IPS DF 6.9 (cell line): ENCODE measurements at regions not wholly inside any gene's neighbourhood (a gene's known extent, or its start where the extent isn't known, plus 50 kb on each side); places are given as distances from the start of the nearest gene placed in this dataset.

Experiments
- DNase-seq: peaks from one replicate; pipeline ENCODE4 v3.0.0-alpha.2; 2013; ENCODE audit warnings: low read depth, low spot score
- H3K27ac ChIP-seq: one replicate; pipeline ENCODE4 v1.5.1; 2013; ENCODE audit warnings: low read length, control low read depth
- H3K27me3 ChIP-seq: 2 replicates; pipeline ENCODE4 v1.6.1; 2013; ENCODE audit warnings: mild to moderate bottlenecking, low read length; ENCODE audit not compliant: control insufficient read depth, insufficient read depth
- H3K36me3 ChIP-seq: 2 replicates; pipeline ENCODE4 v1.6.1; 2013; ENCODE audit warnings: low read length; ENCODE audit not compliant: control insufficient read depth, insufficient read depth
- H3K4me1 ChIP-seq: 2 replicates; pipeline ENCODE4 v1.6.1; 2013; ENCODE audit warnings: low read length; ENCODE audit not compliant: control insufficient read depth, insufficient read depth
- H3K4me3 ChIP-seq: 2 replicates; pipeline ENCODE4 v1.5.1; 2013; ENCODE audit warnings: mild to moderate bottlenecking, low read length
- H3K9me3 ChIP-seq: 2 replicates; pipeline ENCODE4 v1.6.1; 2013; ENCODE audit warnings: low read length, inconsistent platforms; ENCODE audit not compliant: control insufficient read depth, insufficient read depth
- WGBS: extraction: QIAGEN DNeasy Blood & Tissue Kit; methylation state at CpG from one replicate; pipeline ENCODE4 v1.1.7; 2013; ENCODE audit warnings: mixed read lengths, missing lambda C conversion rate; ENCODE audit not compliant: insufficient read length, insufficient coverage; 5-methylcytosine and 5-hydroxymethylcytosine counted together

DNA sequence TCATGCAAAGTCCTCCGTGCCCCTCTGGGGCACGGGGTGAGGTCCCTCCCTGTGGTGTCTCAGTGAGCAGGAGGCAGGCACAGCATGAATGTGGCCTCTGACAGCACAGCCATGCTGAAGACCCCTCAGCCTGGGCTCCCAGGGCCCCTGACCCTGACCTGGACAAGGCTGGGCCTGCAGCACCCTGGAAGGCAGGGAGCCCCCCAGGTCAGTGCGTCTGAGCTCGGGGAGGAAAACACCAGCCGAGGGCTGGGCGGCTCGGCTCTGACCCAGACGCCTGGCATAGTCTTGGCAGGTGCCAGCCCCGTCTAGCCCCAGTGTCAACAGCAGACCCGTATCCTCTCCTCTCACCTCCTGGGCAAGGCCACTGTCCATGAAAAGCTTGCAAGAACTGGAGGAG lies 1276.6 kb downstream of the BRD1 start:
- WGBS = no CpG with 5 or more reads among the region's 10 CpGs
- no peak overlapping the region for H3K4me3 ChIP-seq
- no peaks in the 10 kb centered on the region for H3K4me1 ChIP-seq
- H3K36me3 ChIP-seq = no peaks in the 10 kb centered on the region; the same call in 1 of the 2 replicates
- no peak for DNase-seq
- peaks cover 50% of the 10 kb centered on the region for H3K9me3 ChIP-seq
- H3K27me3 ChIP-seq = no peaks in the 10 kb centered on the region
- no peak overlapping the region for H3K27ac ChIP-seq

- H3K27ac ChIP-seq = no peak overlapping the region
- no peaks in the 10 kb centered on the region; the same call in 1 of the 2 replicates for H3K36me3 ChIP-seq
- DNase-seq = no peak
- no CpG with 5 or more reads among the region's 8 CpGs for WGBS
- no peak overlapping the region for H3K4me3 ChIP-seq
- H3K9me3 ChIP-seq = peaks cover 58% of the 10 kb centered on the region
- H3K27me3 ChIP-seq = no peaks in the 10 kb centered on the region
- H3K4me1 ChIP-seq = no peaks in the 10 kb centered on the region
Observed at GRCh38 chr22:48548391-48548790, 1279.3 kb downstream of the BRD1 start.

GRCh38 chr22:48547971-48548370 lies 1279.7 kb downstream of the BRD1 start:
- WGBS = no CpG with 5 or more reads among the region's 13 CpGs

GRCh38 chr22:48546653-48547424 lies 1280.8 kb downstream of the BRD1 start:
- no peaks in the 10 kb centered on the region for H3K36me3 ChIP-seq
- no peaks in the 10 kb centered on the region for H3K27me3 ChIP-seq
- DNase-seq = no peak
- no peak overlapping the region for H3K4me3 ChIP-seq
- H3K4me1 ChIP-seq = no peaks in the 10 kb centered on the region
- peaks cover 53% of the 10 kb centered on the region for H3K9me3 ChIP-seq
- H3K27ac ChIP-seq = no peak overlapping the region
- WGBS = no CpG with 5 or more reads among the region's 19 CpGs

More at GRCh38 chr22:48547971-48548370, 1279.7 kb downstream of the BRD1 start:
- H3K4me3 ChIP-seq = no peak overlapping the region
- no peak overlapping the region for H3K27ac ChIP-seq
- no peaks in the 10 kb centered on the region for H3K36me3 ChIP-seq
- peaks cover 57% of the 10 kb centered on the region for H3K9me3 ChIP-seq
- no peaks in the 10 kb centered on the region for H3K27me3 ChIP-seq
- no peaks in the 10 kb centered on the region for H3K4me1 ChIP-seq
- no peak for DNase-seq

DNA sequence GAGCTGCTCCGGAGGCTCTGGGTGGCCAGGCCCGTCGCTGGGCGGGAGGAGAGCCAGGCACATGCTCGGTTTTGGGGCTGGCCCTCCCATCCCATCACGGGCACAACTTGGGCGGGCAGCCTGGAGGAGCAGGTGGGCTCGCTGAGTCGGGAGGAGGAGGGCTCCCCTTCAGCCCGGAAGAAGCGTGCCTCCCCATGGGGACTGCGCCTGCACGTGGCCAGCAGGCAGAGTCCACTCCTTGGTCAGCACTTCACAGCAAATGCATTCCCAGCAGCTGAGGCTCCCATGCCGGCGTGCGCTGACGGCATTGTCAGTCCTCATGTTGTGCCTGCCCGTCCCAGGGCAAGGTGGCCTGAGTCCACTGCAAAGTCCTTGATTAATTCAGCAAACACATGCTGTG lies 1281.7 kb downstream of the BRD1 start:
- Histone ChIP-seq H3K4me1 (no peaks in the 10 kb centered on the region), H3K27ac (no peak overlapping the region), H3K9me3 (peaks cover 50% of the 10 kb centered on the region), H3K36me3 (no peaks in the 10 kb centered on the region), H3K4me3 (no peak overlapping the region), H3K27me3 (no peaks in the 10 kb centered on the region)
- DNase-seq = no peak
- WGBS = no CpG with 5 or more reads among the region's 18 CpGs

- H3K36me3 ChIP-seq = no peaks in the 10 kb centered on the region
- H3K4me3 ChIP-seq = no peak overlapping the region
- no peaks in the 10 kb centered on the region for H3K27me3 ChIP-seq
- H3K9me3 ChIP-seq = peaks cover 35% of the 10 kb centered on the region
- 100% methylated on average over 1 of the region's 16 CpGs for WGBS
- DNase-seq = no peak
- H3K4me1 ChIP-seq = no peaks in the 10 kb centered on the region
- H3K27ac ChIP-seq = no peak overlapping the region
Observed at GRCh38 chr22:48541401-48542098, 1286.1 kb downstream of the BRD1 start.

GRCh38 chr22:48539261-48539660 lies 1288.4 kb downstream of the BRD1 start:
- Histone ChIP-seq H3K36me3 (peaks cover 3% of the 10 kb centered on the region; the same call in 1 of the 2 replicates), H3K9me3 (peaks cover 31% of the 10 kb centered on the region), H3K4me3 (no peak overlapping the region), H3K4me1 (no peaks in the 10 kb centered on the region), H3K27ac (no peak overlapping the region), H3K27me3 (no peaks in the 10 kb centered on the region)
- DNase-seq = no peak
- no CpG with 5 or more reads among the region's 12 CpGs for WGBS

- Histone ChIP-seq H3K9me3 (peaks cover 27% of the 10 kb centered on the region), H3K4me1 (no peaks in the 10 kb centered on the region), H3K36me3 (peaks cover 3% of the 10 kb centered on the region; the same call in 1 of the 2 replicates), H3K27me3 (no peaks in the 10 kb centered on the region), H3K4me3 (no peak overlapping the region), H3K27ac (no peak overlapping the region)
- no CpG with 5 or more reads among the region's 18 CpGs for WGBS
- no peak for DNase-seq
Observed at GRCh38 chr22:48538291-48538820, 1289.3 kb downstream of the BRD1 start.

- peaks cover 24% of the 10 kb centered on the region for H3K9me3 ChIP-seq
- no CpG with 5 or more reads among the region's 3 CpGs for WGBS
- H3K27me3 ChIP-seq = no peaks in the 10 kb centered on the region
Observed at GRCh38 chr22:48537343-48537680, 1290.4 kb downstream of the BRD1 start.

DNA sequence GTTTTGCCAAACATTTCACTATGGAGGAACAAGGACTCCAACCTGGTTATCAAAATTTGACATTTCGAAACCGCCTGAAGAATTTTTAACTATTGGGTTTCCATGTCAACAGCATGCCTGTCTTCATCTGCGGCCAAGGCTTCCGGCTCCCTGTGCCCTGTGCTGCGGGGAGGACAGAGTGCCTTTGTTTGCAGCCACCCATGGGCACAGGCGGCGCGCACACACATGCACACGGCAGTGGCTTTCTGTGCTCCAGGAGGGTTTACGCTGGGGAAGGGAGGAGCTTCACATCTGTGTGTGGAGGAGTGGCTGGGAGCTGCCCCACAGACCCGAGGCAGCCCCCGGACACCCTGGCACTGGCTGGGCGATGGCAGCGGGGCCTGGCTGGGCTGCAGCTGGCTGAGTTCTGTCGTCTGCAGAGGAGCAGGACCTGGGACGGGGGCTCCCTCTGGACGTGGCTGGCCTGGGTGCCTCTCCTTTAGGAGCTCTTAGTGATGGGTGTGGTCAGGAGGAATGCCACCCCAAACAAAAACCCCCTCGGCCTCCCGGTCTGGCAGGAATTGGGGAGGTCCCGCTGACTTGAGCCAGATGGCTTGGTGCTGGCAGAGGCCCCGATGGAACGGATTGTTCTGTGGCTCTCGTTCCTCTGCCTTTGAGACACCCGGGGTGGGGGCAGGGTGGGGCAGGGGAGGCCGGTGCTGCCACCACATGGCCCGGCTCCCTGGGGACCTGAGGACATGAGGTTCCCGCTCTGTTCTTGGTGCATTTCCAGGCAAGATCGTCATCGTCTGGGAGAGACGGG lies 1290.9 kb downstream of the BRD1 start:
- Histone ChIP-seq H3K9me3 (peaks cover 28% of the 10 kb centered on the region), H3K36me3 (peaks cover 3% of the 10 kb centered on the region; the same call in 1 of the 2 replicates), H3K4me3 (no peak overlapping the region), H3K27me3 (no peaks in the 10 kb centered on the region), H3K4me1 (no peaks in the 10 kb centered on the region), H3K27ac (no peak overlapping the region)
- no peak for DNase-seq
- no CpG with 5 or more reads among the region's 30 CpGs for WGBS

More at GRCh38 chr22:48537343-48537680, 1290.4 kb downstream of the BRD1 start:
- H3K4me3 ChIP-seq = no peak overlapping the region
- H3K36me3 ChIP-seq = peaks cover 3% of the 10 kb centered on the region; the same call in 1 of the 2 replicates
- no peak overlapping the region for H3K27ac ChIP-seq
- no peak for DNase-seq
- no peaks in the 10 kb centered on the region for H3K4me1 ChIP-seq
